WTC11 (cell line): ENCODE measurements at regions not wholly inside any gene's neighbourhood (a gene's known extent, or its start where the extent isn't known, plus 50 kb on each side); places are given as distances from the start of the nearest gene placed in this dataset.

Source experiments
- ATF2 ChIP-seq: sonication (generic); formaldehyde crosslinking; IDR thresholded peaks from 2 replicates; pipeline ENCODE4 v1.8.1; 2022; ENCODE audit warnings: low read depth, missing genetic modification reagents, borderline replicate concordance
- CTCF ChIP-seq: fragments of 200-600 bp; IDR thresholded peaks from 2 replicates; pipeline ENCODE4 v1.8.0; 2022; ENCODE audit warnings: antibody characterized with exemption
- E2F5 ChIP-seq: sonication (generic); formaldehyde crosslinking; IDR thresholded peaks from 2 replicates; pipeline ENCODE4 v1.8.1; 2022; ENCODE audit warnings: mild to moderate bottlenecking, moderate library complexity, missing genetic modification reagents
- ESRRA ChIP-seq: sonication (generic); formaldehyde crosslinking; IDR thresholded peaks from 2 replicates; pipeline ENCODE4 v1.8.1; 2022; ENCODE audit warnings: mild to moderate bottlenecking, missing genetic modification reagents, borderline replicate concordance
- NFYB ChIP-seq: sonication (generic); formaldehyde crosslinking; conservative IDR thresholded peaks from 2 replicates; pipeline ENCODE4 v1.8.0; 2022; ENCODE audit warnings: low read depth, missing genetic modification reagents
- USF1 ChIP-seq: sonication (generic); formaldehyde crosslinking; IDR thresholded peaks from 2 replicates; pipeline ENCODE4 v1.8.0; 2022; ENCODE audit warnings: mild to moderate bottlenecking, missing genetic modification reagents
- ZNF232 ChIP-seq: sonication (generic); formaldehyde crosslinking; IDR thresholded peaks from 2 replicates; pipeline ENCODE4 v1.8.0; 2022; ENCODE audit warnings: mild to moderate bottlenecking, missing genetic modification reagents
- ZNF416 ChIP-seq: fragments of 250-450 bp; sonication (Bioruptor Pico); IDR thresholded peaks from 2 replicates; pipeline ENCODE4 v1.9.0; 2021; ENCODE audit warnings: mild to moderate bottlenecking, inconsistent platforms

- TF ChIP-seq ATF2 (CRISPR knock-in tag) = no peak
- TF ChIP-seq CTCF = no peak
- no peak for TF ChIP-seq USF1 (CRISPR knock-in tag)
- TF ChIP-seq NFYB = no peak
- no peak for TF ChIP-seq ZNF416 (CRISPR knock-in tag)
- TF ChIP-seq ZNF232 (CRISPR knock-in tag) = no peak
- TF ChIP-seq E2F5 = no peak
- no peak for TF ChIP-seq ESRRA (CRISPR knock-in tag)
Observed at GRCh38 chr22:22032099-22032905, 49.7 kb upstream of the TOP3B start.
